IPS-18a (cell line): ENCODE measurements at regions not wholly inside any gene's neighbourhood (a gene's known extent, or its start where the extent isn't known, plus 50 kb on each side); places are given as distances from the start of the nearest gene placed in this dataset.
A peak's percentile ranks its signal among the peaks of the same experiment; 100 is the strongest.

Experiments
- H3K27ac ChIP-seq: one replicate; pipeline ENCODE4 v1.5.1; 2013; ENCODE audit warnings: low read length
- H3K27me3 ChIP-seq: one replicate; pipeline ENCODE4 v1.6.1; 2013; ENCODE audit warnings: mild to moderate bottlenecking, low read length; ENCODE audit not compliant: control insufficient read depth, insufficient read depth
- H3K36me3 ChIP-seq: one replicate; pipeline ENCODE4 v1.6.1; 2013; ENCODE audit warnings: low read depth, low read length; ENCODE audit not compliant: control insufficient read depth
- H3K4me1 ChIP-seq: one replicate; pipeline ENCODE4 v1.6.1; 2013; ENCODE audit warnings: low read depth, low read length; ENCODE audit not compliant: control insufficient read depth
- H3K4me3 ChIP-seq: one replicate; pipeline ENCODE4 v1.5.1; 2013; ENCODE audit warnings: low read length
- H3K9ac ChIP-seq: one replicate; pipeline ENCODE4 v1.6.1; 2013; ENCODE audit warnings: mild to moderate bottlenecking, low read length, moderate library complexity
- H3K9me3 ChIP-seq: one replicate; pipeline ENCODE4 v1.6.1; 2013; ENCODE audit warnings: low read depth, low read length; ENCODE audit not compliant: control insufficient read depth

DNA sequence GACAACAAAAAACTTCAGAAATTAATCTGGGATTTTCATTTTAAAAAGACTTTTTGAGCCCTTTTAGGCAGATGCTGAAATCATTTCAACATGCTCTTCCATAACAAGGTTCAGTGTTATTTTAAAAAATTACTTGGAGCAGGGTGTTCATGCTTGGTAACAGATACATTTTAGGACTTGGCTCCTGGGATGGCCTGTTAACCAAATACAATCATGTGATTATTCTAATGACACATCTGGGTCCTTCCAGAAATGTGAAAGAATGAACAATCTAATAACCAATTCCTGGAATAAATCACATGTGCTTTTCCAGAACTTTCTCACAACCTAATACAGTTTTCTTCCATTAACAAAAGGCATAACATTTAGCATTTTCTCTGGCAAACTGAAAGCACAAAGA lies 379.8 kb upstream of the RUNX1 start:
- Histone ChIP-seq H3K27ac (no peak overlapping the region), H3K4me3 (peak overlapping the region; percentile 32), H3K9me3 (peaks cover 9% of the 10 kb centered on the region), H3K36me3 (no peaks in the 10 kb centered on the region), H3K9ac (no peak overlapping the region), H3K27me3 (no peaks in the 10 kb centered on the region), H3K4me1 (no peaks in the 10 kb centered on the region)

DNA sequence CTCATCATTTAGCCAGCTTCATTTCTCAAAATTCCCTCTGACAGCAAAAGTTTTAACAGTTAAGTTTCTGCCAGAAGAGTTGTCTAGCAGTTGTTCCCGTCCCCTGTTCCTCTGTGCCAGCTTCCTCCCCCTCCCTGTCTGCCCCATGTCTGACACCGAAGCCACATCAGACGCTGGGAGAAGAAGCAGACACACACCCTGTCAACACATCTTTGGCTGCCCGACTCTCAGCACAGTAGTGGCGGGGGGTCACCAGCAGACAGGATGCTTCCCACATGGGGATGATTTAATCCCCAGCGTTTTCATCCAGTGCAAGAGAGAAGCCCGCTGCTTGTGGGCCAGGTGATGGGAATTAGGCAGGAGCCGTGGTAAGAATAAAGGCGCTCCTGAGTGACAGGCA lies 379.4 kb upstream of the RUNX1 start:
- no peaks in the 10 kb centered on the region for H3K27me3 ChIP-seq

DNA sequence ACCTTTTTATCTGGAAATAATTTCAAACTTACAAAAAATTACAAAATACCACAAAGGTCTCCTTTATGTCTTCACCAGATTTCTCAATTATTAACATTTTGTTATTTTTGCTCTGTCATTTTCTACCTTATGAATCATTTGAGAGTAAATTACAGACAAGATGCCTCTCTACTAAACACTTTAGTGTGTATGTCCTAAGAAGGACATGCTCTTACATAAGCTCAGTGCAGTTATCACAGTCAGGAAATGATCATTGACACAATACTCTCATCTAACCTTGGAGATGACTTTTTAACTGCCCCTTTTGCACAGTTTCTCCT lies 378.9 kb upstream of the RUNX1 start:
- no peak overlapping the region for H3K9ac ChIP-seq
- no peak overlapping the region for H3K27ac ChIP-seq
- H3K27me3 ChIP-seq, result no peaks in the 10 kb centered on the region
- H3K36me3 ChIP-seq, result no peaks in the 10 kb centered on the region
- H3K4me1 ChIP-seq, result no peaks in the 10 kb centered on the region
- H3K9me3 ChIP-seq, result peaks cover 9% of the 10 kb centered on the region
- no peak overlapping the region for H3K4me3 ChIP-seq

More for the DNA sequence above, 379.4 kb upstream of the RUNX1 start:
- H3K9ac ChIP-seq, result no peak overlapping the region
- peak overlapping the region; percentile 32 for H3K4me3 ChIP-seq
- H3K27ac ChIP-seq, result no peak overlapping the region
- H3K36me3 ChIP-seq, result no peaks in the 10 kb centered on the region
- no peaks in the 10 kb centered on the region for H3K4me1 ChIP-seq
- H3K9me3 ChIP-seq, result peaks cover 9% of the 10 kb centered on the region

DNA sequence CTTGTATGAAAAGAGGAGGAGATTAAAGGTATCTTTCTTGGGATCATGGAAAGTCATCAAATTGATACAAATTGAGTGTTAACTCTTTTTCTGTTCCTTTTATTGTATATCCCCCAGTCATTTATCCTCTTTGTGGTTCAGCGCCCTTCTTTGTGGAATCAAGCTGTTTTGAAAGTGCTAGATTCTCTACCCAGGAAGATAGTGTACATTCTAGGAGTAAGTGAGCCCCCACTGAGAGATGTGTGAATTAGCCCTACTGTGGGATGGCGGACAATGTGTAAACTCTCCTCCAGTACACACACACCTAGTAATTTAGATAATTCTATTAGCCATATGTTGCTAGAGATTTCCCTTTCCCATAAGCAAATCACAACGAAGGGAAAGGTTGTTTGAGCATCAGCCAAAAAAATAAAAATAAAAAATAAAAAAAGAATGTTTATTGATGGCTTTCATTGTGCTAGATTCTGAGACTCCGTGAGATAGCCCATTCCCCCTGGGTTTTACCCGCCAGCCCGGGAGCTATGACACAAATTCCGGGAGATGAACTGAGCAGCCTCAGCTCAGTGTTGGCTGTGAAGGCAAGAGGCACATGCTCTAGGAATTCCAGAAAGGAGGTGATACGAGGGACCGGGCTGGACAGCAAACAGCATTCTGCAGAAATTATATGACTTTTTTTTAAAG lies 378.4 kb upstream of the RUNX1 start:
- Histone ChIP-seq H3K27ac (no peak overlapping the region), H3K27me3 (no peaks in the 10 kb centered on the region), H3K4me3 (no peak overlapping the region), H3K9me3 (peaks cover 8% of the 10 kb centered on the region), H3K9ac (no peak overlapping the region), H3K36me3 (no peaks in the 10 kb centered on the region), H3K4me1 (no peaks in the 10 kb centered on the region)

DNA sequence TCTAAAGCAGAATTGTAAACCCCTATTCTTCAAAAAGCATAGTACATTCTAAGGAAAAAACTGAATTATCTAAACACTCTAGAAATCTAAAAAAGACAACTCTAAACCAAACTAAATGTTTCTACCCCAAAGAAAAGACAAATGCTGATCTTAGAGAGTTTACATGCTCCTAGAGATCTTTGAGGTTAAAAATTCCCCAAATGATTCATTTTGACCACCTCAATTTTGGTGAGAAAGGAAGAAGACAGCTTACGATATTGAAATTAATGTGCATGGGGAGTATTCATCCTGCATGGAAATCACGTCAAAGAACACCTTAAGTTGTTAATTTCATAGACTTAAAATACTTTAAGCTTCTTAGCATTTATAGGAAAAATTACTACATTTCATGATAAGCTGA lies 377.8 kb upstream of the RUNX1 start:
- H3K4me3 ChIP-seq, result no peak overlapping the region
- H3K9ac ChIP-seq, result no peak overlapping the region
- no peaks in the 10 kb centered on the region for H3K36me3 ChIP-seq
- peaks cover 9% of the 10 kb centered on the region for H3K9me3 ChIP-seq
- H3K27me3 ChIP-seq, result no peaks in the 10 kb centered on the region
- H3K4me1 ChIP-seq, result no peaks in the 10 kb centered on the region
- H3K27ac ChIP-seq, result no peak overlapping the region

DNA sequence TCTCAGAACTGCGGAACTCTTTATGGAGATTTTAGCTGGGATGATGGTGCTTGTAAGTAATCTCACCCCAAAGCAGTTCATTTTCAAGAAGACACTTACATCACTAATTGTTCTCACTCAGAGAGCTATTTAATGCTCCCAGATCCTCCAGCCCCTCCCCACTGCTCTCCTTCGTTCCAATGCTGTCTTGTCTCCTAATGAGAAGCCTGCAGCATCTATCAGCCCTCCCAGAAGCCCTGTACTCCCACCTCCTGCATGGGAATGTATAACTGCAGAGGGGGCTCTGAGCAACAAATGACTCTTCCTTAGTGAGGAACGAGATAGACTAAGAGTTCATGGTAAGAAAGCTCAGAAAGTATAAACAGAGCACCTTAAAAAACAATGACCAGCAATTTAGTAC lies 377.4 kb upstream of the RUNX1 start:
- H3K27me3 ChIP-seq, result no peaks in the 10 kb centered on the region

DNA sequence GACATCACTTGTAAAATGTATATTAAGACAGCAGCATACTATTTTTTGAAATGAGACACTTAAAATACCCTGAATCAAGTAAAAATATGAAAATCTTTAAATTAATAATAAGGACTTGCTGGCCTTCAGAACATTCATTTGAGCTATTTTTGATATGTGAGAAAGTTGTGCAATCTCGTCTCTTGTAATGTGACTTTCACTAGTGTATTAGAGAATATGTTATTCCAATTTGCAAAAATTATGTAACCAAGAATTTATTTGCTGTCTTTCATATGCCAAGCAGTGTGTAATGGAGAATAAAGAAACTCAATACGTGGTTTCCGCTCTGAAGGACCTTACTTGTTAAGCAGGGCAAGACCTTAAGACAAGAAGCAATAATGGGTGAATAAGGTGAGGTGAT lies 375.0 kb upstream of the RUNX1 start:
- Histone ChIP-seq H3K9ac (no peak overlapping the region), H3K4me1 (no peaks in the 10 kb centered on the region), H3K27ac (no peak overlapping the region), H3K36me3 (no peaks in the 10 kb centered on the region), H3K9me3 (peaks cover 13% of the 10 kb centered on the region), H3K4me3 (no peak overlapping the region), H3K27me3 (no peaks in the 10 kb centered on the region)

More for the DNA sequence above, 377.4 kb upstream of the RUNX1 start:
- Histone ChIP-seq H3K36me3 (no peaks in the 10 kb centered on the region), H3K27ac (no peak overlapping the region), H3K4me3 (no peak overlapping the region), H3K9ac (no peak overlapping the region), H3K9me3 (peaks cover 11% of the 10 kb centered on the region), H3K4me1 (no peaks in the 10 kb centered on the region)

DNA sequence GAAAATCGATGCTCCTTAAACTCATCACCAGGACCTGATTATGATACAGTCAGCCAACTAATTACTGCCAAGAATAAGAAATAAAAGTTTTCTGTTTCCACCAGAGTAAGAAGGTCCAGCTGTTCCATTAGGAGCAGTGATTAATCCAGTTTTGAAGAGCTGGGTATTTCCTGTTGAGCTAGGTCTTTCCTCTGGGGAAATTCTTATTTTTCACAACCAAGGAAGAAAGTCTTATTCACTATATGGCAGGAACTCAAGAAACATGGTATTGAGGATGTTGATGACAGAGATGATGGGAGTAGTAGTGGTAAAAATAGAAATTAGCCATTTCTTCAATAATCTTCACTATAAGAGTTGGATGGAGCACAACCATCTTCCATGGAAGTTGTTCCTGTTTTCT lies 374.6 kb upstream of the RUNX1 start:
- no peaks in the 10 kb centered on the region for H3K4me1 ChIP-seq
- H3K27ac ChIP-seq, result no peak overlapping the region
- H3K36me3 ChIP-seq, result no peaks in the 10 kb centered on the region
- peaks cover 13% of the 10 kb centered on the region for H3K9me3 ChIP-seq
- H3K4me3 ChIP-seq, result no peak overlapping the region
- no peaks in the 10 kb centered on the region for H3K27me3 ChIP-seq
- no peak overlapping the region for H3K9ac ChIP-seq

DNA sequence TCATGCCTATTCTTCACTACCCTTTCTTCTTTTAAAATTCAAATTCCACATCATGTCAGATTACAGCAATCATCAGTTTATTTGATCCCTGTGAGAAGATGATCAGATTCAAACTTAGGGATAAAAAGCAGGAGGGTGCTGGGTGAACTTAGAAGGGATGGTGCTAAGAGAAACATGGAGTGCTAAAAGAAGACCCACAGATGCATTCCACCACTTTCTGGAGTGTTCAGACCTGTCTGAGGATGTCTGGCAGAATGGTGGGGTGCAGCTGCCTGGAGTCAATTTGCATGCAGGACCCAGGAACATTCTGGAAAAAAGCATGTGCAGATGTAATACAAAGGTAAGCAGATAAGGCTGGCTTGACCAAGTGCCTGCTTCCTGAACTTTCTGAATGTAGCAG lies 372.9 kb upstream of the RUNX1 start:
- H3K27me3 ChIP-seq, result no peaks in the 10 kb centered on the region
- no peak overlapping the region for H3K4me3 ChIP-seq
- no peaks in the 10 kb centered on the region for H3K4me1 ChIP-seq
- no peaks in the 10 kb centered on the region for H3K36me3 ChIP-seq
- peaks cover 13% of the 10 kb centered on the region for H3K9me3 ChIP-seq
- H3K27ac ChIP-seq, result no peak overlapping the region
- H3K9ac ChIP-seq, result no peak overlapping the region

DNA sequence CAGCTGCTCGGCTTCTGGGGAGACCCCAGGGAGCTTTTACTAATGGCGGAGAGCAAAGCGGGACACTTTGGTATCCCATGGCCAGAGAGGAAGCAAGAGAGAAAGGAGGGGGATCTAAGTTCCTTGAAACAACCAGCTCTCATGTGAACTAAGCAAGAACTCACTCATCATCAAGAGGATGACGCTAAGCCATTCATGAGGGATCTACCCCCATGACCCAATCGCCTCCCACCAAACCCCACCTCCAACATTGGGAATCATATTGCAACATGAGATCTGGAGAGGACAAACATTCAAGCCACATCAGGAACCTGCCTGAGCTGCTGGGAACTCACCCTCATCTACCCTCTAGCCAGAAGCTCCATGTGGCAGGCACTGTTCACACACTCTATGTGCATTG lies 372.1 kb upstream of the RUNX1 start:
- Histone ChIP-seq H3K27ac (no peak overlapping the region), H3K36me3 (no peaks in the 10 kb centered on the region), H3K4me3 (no peak overlapping the region), H3K9me3 (peaks cover 13% of the 10 kb centered on the region), H3K4me1 (no peaks in the 10 kb centered on the region), H3K9ac (no peak overlapping the region), H3K27me3 (no peaks in the 10 kb centered on the region)

DNA sequence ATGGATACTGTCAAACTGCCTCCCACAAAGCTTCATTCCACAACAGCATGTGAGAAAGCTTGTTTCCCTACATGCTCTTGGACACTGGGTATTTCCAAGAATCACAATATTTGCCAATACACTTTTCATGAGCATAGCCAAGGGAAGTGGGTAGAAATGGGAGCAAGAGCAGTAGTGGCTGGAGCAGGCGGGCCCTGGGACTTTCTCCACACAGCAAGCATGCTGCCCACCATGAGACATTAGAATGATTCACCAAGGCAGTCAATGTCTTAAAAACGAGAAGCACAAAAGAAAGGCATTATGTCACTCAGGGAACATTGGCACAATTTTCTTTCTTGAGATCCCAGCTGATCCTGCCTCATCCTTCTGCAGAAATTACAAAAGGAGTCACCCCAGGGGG lies 371.6 kb upstream of the RUNX1 start:
- no peaks in the 10 kb centered on the region for H3K4me1 ChIP-seq
- no peak overlapping the region for H3K4me3 ChIP-seq
- peaks cover 13% of the 10 kb centered on the region for H3K9me3 ChIP-seq
- H3K27ac ChIP-seq, result no peak overlapping the region
- H3K9ac ChIP-seq, result no peak overlapping the region
- H3K36me3 ChIP-seq, result no peaks in the 10 kb centered on the region
- no peaks in the 10 kb centered on the region for H3K27me3 ChIP-seq

DNA sequence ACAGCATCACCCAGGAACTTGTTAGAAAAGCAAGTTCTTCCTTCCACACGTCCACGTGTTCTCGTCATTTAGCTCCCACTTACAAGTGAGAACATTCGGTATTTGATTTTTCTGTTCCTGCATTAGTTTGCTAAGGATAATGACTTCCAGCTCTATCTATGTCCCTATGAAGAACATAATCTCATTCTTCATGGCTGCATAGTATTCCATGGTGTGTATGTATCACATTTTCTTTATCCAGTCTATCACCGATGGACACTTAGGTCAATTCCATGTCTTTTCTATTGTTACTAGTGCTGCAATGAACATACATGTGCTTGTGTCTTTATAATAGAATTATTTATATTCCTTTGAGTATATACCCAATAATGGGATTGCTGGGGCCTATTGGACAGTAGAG lies 368.7 kb upstream of the RUNX1 start:
- Histone ChIP-seq H3K27me3 (no peaks in the 10 kb centered on the region), H3K9ac (no peak overlapping the region), H3K27ac (no peak overlapping the region), H3K4me1 (peaks cover 10% of the 10 kb centered on the region), H3K4me3 (no peak overlapping the region), H3K9me3 (peaks cover 13% of the 10 kb centered on the region), H3K36me3 (no peaks in the 10 kb centered on the region)
